Erythroblast (primary cell): ENCODE measurements at regions not wholly inside any gene's neighbourhood (a gene's known extent, or its start where the extent isn't known, plus 50 kb on each side); places are given as distances from the start of the nearest gene placed in this dataset.

Experiments
- GATA1 ChIP-seq: IDR thresholded peaks from 2 replicates; pipeline ENCODE4 v1.6.1; 2011; ENCODE audit warnings: low read depth, mild to moderate bottlenecking, control low read depth, low read length, moderate library complexity
- POLR2A ChIP-seq: IDR thresholded peaks from 2 replicates; pipeline ENCODE4 v1.6.1; 2011; ENCODE audit warnings: mild to moderate bottlenecking, low read length

DNA sequence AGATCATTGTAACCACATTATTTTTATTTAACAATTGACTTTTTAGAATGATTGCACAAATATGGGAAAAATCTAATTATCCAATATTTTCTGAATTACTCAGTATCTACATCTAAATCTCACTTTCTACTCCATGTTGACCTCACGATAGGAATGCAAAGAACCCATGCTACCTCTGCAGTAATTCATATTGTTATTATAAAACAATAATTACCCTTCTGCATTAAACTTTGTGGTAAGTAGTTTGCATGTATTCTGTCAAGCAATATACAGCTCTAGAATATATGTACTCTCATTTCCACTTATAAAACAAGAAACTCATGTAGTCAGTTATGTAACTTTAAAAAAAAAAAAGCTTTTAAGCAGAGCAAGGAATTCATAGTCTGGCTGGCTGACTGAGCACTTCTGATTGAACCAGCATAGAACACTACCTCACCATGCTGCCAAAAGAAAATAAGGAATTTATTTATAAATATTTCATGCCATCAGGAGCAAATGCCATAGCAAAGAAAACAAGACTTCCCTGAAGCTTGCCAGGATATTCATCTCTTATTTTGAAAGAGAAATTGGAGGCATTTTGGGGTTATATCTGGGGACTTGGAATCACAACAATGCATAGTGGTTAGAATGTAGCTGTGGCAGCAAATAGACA lies 895.7 kb downstream of the XPNPEP1 start:
- no peak for TF ChIP-seq POLR2A
- TF ChIP-seq GATA1 = no peak
